ENCODE measurements at regions not wholly inside any gene's neighbourhood (a gene's known extent, or its start where the extent isn't known, plus 50 kb on each side); places are given as distances from the start of the nearest gene placed in this dataset.

GRCh38 chr11:109696191-109696897 is 274.4 kb downstream of the C11orf87 start:
- H3K27me3 Mint-ChIP-seq (ENCODE audit: unreplicated experiment), result no peaks in the 10 kb centered on the region
- intact Hi-C loops (cut with micrococcal nuclease; ENCODE audit: unreplicated experiment), result loop anchor here (5.0 kb wide), 1 partner anchor 999 kb away; no protein-coding TSS in a partner anchor
- H3K36me3 Mint-ChIP-seq (ENCODE audit: insufficient read depth, unreplicated experiment), result no peaks in the 10 kb centered on the region
- TF ChIP-seq CTCF (IDR thresholded peaks at IDR 0.05; ENCODE audit: unreplicated experiment), result no peak
- BruUV-seq (replicated peaks), result no TSS peak
- no peak overlapping the region for H3K4me3 Mint-ChIP-seq (ENCODE audit: low read depth, unreplicated experiment)
- no peak overlapping the region for H3K27ac Mint-ChIP-seq (ENCODE audit: unreplicated experiment)
- CTCF ChIA-PET, result interaction anchor here (0.5 to 0.8 kb wide), 2 partner anchors 32 to 995 kb away, joined by 3 to 4 read pairs; no protein-coding TSS in a partner anchor
- peaks cover 2% of the 10 kb centered on the region for H3K9me3 Mint-ChIP-seq (ENCODE audit: low read depth, unreplicated experiment)
- no peak for DNase-seq
- no peaks in the 10 kb centered on the region for H3K4me1 Mint-ChIP-seq (ENCODE audit: low read depth, unreplicated experiment)

DNA sequence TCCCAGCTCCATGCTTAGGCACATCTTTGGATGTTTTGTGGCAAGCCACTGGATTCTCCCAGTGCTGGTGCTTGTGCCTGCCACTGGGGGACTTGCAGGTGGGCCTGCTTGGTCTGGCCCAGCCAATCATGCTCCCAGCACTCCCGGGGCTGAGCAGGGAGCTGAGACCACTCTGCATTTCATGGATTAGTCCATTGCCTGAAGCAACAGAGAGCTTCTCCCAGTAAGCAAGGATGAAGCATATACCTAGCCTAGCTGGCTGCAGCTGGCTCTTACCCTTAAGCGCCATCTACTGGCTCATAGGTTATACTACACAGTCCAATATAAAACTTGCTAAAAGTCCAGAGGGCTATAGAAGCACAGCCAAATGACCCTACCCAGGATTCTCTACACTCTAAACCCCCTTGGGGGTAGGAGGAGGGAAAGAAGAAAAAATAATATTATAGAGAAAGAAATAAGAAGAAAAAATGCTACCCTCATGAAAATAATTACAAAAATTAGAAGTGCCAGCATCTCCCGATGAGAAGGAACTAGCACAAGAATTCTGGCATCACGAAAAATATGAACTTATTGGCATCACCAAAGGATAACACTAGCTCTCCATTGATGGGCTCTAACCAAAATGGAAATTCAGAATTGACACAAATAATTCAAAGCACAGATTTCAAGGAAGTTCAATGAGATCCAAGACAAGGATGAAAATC is 275.3 kb downstream of the C11orf87 start:
- CTCF ChIA-PET, result interaction anchor here (0.5 to 0.8 kb wide), 2 partner anchors 31 to 996 kb away, joined by 3 to 4 read pairs; no protein-coding TSS in a partner anchor
- TF ChIP-seq CTCF (IDR thresholded peaks at IDR 0.05; ENCODE audit: unreplicated experiment), result peak; percentile 46
- no peak overlapping the region for H3K27ac Mint-ChIP-seq (ENCODE audit: unreplicated experiment)
- H3K4me3 Mint-ChIP-seq (ENCODE audit: low read depth, unreplicated experiment), result no peak overlapping the region
- H3K9me3 Mint-ChIP-seq (ENCODE audit: low read depth, unreplicated experiment), result peaks cover 2% of the 10 kb centered on the region
- no peaks in the 10 kb centered on the region for H3K4me1 Mint-ChIP-seq (ENCODE audit: low read depth, unreplicated experiment)
- intact Hi-C loops (cut with micrococcal nuclease; ENCODE audit: unreplicated experiment), result loop anchor here (5.0 kb wide), 1 partner anchor 1000 kb away; no protein-coding TSS in a partner anchor
- H3K27me3 Mint-ChIP-seq (ENCODE audit: unreplicated experiment), result no peaks in the 10 kb centered on the region
- BruUV-seq (replicated peaks), result no TSS peak
- H3K36me3 Mint-ChIP-seq (ENCODE audit: insufficient read depth, unreplicated experiment), result no peaks in the 10 kb centered on the region
- no peak for DNase-seq

DNA sequence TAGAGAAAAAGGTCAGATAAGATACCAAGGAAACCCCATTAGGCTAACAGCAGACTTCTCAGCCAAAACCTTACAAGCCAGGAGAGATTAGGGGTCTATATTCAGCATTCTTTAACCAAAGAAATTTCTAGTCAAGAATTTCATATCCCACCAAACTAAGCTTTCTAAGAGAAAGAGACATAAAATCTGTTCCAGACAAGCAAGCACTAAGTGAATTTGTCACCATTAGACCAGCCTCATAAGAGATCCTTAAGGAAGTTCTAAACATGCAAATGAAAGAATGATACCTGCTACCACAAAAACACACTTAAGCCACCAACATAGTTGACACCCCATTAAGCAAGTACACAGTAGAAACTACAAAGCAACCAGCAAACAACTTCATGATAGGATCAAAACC is 276.2 kb downstream of the C11orf87 start:
- CTCF ChIA-PET, result no interaction called here
- DNase-seq, result no peak
- Mint-ChIP-seq H3K27me3 (ENCODE audit: unreplicated experiment) (no peaks in the 10 kb centered on the region), H3K4me1 (ENCODE audit: low read depth, unreplicated experiment) (no peaks in the 10 kb centered on the region), H3K9me3 (ENCODE audit: low read depth, unreplicated experiment) (peaks cover 2% of the 10 kb centered on the region), H3K4me3 (ENCODE audit: low read depth, unreplicated experiment) (no peak overlapping the region), H3K27ac (ENCODE audit: unreplicated experiment) (no peak overlapping the region), H3K36me3 (ENCODE audit: insufficient read depth, unreplicated experiment) (no peaks in the 10 kb centered on the region)
- no TSS peak for BruUV-seq (replicated peaks)
- no peak for TF ChIP-seq CTCF (IDR thresholded peaks at IDR 0.05; ENCODE audit: unreplicated experiment)
- intact Hi-C loops (cut with micrococcal nuclease; ENCODE audit: unreplicated experiment), result loop anchor here (5.0 kb wide), 1 partner anchor 1001 kb away; no protein-coding TSS in a partner anchor

DNA sequence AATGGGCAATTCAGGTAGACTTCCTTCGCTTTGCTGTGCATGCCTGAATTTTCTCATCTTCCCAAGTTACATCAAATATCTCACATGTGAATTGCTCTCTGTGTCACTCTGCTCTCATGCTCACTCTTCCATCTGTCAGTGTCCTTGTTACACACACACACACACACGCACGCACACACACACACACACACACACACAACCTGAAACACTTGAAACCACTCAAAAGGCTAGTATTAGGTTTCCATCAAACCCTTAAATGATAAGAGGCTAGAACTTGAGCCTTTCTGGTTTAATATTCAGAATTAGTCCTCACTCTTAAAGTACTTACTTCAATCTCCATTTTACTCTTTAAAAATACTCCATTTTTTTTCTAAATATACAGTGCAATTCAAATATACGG is 282.4 kb downstream of the C11orf87 start:
- DNase-seq, result no peak
- no peak overlapping the region for H3K27ac Mint-ChIP-seq (ENCODE audit: unreplicated experiment)
- TF ChIP-seq CTCF (IDR thresholded peaks at IDR 0.05; ENCODE audit: unreplicated experiment), result no peak
- no peaks in the 10 kb centered on the region for H3K9me3 Mint-ChIP-seq (ENCODE audit: low read depth, unreplicated experiment)
- intact Hi-C loops (cut with micrococcal nuclease; ENCODE audit: unreplicated experiment), result no loop called here
- BruUV-seq (replicated peaks), result no TSS peak
- H3K4me3 Mint-ChIP-seq (ENCODE audit: low read depth, unreplicated experiment), result no peak overlapping the region
- no peaks in the 10 kb centered on the region for H3K4me1 Mint-ChIP-seq (ENCODE audit: low read depth, unreplicated experiment)
- no peaks in the 10 kb centered on the region for H3K36me3 Mint-ChIP-seq (ENCODE audit: insufficient read depth, unreplicated experiment)
- CTCF ChIA-PET, result no interaction called here
- H3K27me3 Mint-ChIP-seq (ENCODE audit: unreplicated experiment), result no peaks in the 10 kb centered on the region

All from Calu3 (cell line).